Central memory CD4-positive, alpha-beta T cell (primary cell): ENCODE measurements at regions not wholly inside any gene's neighbourhood (a gene's known extent, or its start where the extent isn't known, plus 50 kb on each side); places are given as distances from the start of the nearest gene placed in this dataset.

Experiments used
- DNase-seq: peaks from one replicate; pipeline ENCODE4 v3.0.0; 2022

- no peak for DNase-seq
These were observed 60.2 kb upstream of the DMAC1 start for GRCh38 chr9:7859701-7860334.

DNA sequence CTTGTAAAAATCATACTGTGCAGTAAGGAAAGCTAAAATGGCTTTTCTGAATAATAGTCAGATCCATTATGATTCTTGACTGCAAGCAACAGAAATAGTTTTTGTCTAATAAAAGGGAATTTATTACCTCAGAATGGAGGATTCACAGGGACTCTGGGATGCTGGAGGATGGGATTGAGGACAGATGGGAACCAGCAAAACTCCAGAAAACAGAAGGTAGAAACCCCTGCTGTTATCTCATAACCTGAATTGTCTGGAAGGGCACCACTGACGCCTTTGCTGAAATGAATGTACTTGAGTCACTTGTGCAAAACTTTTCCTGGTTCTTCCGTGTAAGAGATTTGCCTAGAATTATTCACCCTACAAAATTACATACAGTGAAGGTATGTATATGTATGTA, 58.6 kb upstream of the DMAC1 start:
- DNase-seq: no peak

GRCh38 chr9:7854763-7855162, 55.2 kb upstream of the DMAC1 start:
- no peak for DNase-seq
